ENCODE measurements at regions not wholly inside any gene's neighbourhood (a gene's known extent, or its start where the extent isn't known, plus 50 kb on each side); places are given as distances from the start of the nearest gene placed in this dataset.

DNA sequence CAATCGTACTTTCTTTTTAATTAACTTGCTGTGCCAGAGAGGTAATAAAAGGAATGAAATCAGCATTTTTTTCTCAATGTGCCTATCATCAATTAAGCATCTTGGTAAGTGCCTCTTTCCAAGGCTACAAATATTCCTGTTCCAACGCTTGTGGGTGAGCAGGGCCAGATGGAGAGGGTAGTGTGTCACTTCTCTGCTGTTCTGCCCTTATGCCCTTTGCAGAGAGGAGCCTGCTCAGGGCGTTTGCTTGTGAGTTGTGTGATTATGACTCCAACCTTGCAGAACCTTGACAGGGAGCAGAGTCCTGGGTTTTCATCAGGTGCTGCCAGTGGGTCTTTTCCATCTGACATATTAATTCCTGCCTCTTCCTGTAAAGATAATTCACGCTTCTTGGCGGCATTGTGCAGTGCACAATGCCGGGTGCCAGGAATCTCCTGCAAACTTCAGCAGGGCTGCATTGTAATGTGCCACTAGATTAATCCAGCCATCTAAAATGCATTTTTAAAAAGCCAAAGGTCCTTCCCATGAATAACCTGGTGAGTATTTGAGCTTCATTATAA, 234.4 kb downstream of the ARHGAP12 start:
- ATAC-seq (replicated peaks; ENCODE audit: extremely low read depth, poor library complexity, severe bottlenecking): no peak
- no peak overlapping the region for H3K4me3 Mint-ChIP-seq
- H3K36me3 Mint-ChIP-seq (ENCODE audit: insufficient read depth): no peaks in the 10 kb centered on the region
- no peak overlapping the region for H3K27ac Mint-ChIP-seq (ENCODE audit: low read depth)
- H3K4me1 Mint-ChIP-seq: no peaks in the 10 kb centered on the region
- H3K27me3 Mint-ChIP-seq: peaks cover 19% of the 10 kb centered on the region
- DNase-seq (ENCODE audit: low spot score in 2 of 2): no peak
- no peaks in the 10 kb centered on the region for H3K9me3 Mint-ChIP-seq

DNA sequence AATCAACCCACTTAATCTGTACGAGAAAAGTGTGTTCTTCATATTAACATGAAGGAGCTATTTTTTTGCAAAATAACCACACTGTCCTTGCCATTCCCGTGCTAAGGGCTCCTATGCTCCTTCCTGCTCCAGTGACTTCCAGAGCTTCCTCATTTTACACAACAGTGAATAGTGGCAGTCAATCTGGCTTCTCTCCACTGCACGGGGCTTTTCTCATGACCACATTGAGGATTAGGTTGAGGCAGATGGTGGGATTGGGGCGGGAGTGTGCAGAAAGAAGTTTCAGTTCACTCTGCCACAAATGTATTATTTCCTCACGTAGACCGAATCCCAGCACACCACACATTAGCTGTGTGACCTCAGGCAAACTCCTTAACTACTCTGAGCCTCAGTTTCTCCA, 235.1 kb downstream of the ARHGAP12 start:
- Mint-ChIP-seq H3K27me3 (peaks cover 19% of the 10 kb centered on the region), H3K4me3 (no peak overlapping the region), H3K9me3 (no peaks in the 10 kb centered on the region), H3K27ac (ENCODE audit: low read depth) (no peak overlapping the region), H3K4me1 (no peaks in the 10 kb centered on the region), H3K36me3 (ENCODE audit: insufficient read depth) (no peaks in the 10 kb centered on the region)
- no peak for DNase-seq (ENCODE audit: low spot score in 2 of 2)
- ATAC-seq (replicated peaks; ENCODE audit: extremely low read depth, poor library complexity, severe bottlenecking): no peak

- DNase-seq (ENCODE audit: low spot score in 2 of 2) (no peak), ATAC-seq (replicated peaks; ENCODE audit: extremely low read depth, poor library complexity, severe bottlenecking) (no peak)
- no peaks in the 10 kb centered on the region for H3K4me1 Mint-ChIP-seq
- no peak overlapping the region for H3K27ac Mint-ChIP-seq (ENCODE audit: low read depth)
- H3K9me3 Mint-ChIP-seq: peaks cover 5% of the 10 kb centered on the region
- H3K4me3 Mint-ChIP-seq: no peak overlapping the region
- no peaks in the 10 kb centered on the region for H3K36me3 Mint-ChIP-seq (ENCODE audit: insufficient read depth)
- no peaks in the 10 kb centered on the region for H3K27me3 Mint-ChIP-seq
These were observed 239.4 kb downstream of the ARHGAP12 start for GRCh38 chr10:31689233-31689632.

GRCh38 chr10:31687663-31688482, 240.8 kb downstream of the ARHGAP12 start:
- no peak overlapping the region for H3K27ac Mint-ChIP-seq (ENCODE audit: low read depth)
- H3K4me3 Mint-ChIP-seq: no peak overlapping the region
- no peaks in the 10 kb centered on the region for H3K4me1 Mint-ChIP-seq
- DNase-seq (ENCODE audit: low spot score in 2 of 2) (no peak), ATAC-seq (replicated peaks; ENCODE audit: extremely low read depth, poor library complexity, severe bottlenecking) (no peak)
- H3K36me3 Mint-ChIP-seq (ENCODE audit: insufficient read depth): no peaks in the 10 kb centered on the region
- no peaks in the 10 kb centered on the region for H3K27me3 Mint-ChIP-seq
- peaks cover 13% of the 10 kb centered on the region for H3K9me3 Mint-ChIP-seq

DNA sequence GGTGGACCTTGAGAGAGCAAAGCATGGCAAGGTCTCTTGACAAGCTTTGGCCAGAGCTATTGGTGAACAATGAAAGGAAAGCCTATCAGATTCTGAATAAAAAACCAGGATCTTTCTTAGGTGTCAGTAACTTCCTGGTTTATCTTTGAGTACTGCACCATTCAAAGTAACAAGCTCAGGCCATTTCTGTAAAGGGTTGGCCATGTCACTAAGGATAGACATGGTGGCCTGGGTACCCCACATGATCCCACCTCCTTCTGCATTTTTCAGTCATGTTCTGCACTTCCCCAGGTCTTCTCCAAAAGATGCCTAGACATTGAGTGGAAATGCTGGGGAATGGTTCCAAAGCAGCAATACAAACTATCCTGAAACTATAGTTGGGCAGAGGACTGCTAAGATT, 242.0 kb downstream of the ARHGAP12 start:
- no peaks in the 10 kb centered on the region for H3K4me1 Mint-ChIP-seq
- DNase-seq (ENCODE audit: low spot score in 2 of 2) (no peak), ATAC-seq (replicated peaks; ENCODE audit: extremely low read depth, poor library complexity, severe bottlenecking) (no peak)
- no peak overlapping the region for H3K27ac Mint-ChIP-seq (ENCODE audit: low read depth)
- no peaks in the 10 kb centered on the region for H3K36me3 Mint-ChIP-seq (ENCODE audit: insufficient read depth)
- H3K27me3 Mint-ChIP-seq: no peaks in the 10 kb centered on the region
- H3K4me3 Mint-ChIP-seq: no peak overlapping the region
- H3K9me3 Mint-ChIP-seq: peaks cover 17% of the 10 kb centered on the region

GRCh38 chr10:31683682-31684081, 244.9 kb downstream of the ARHGAP12 start:
- Mint-ChIP-seq H3K9me3 (peaks cover 17% of the 10 kb centered on the region), H3K27ac (ENCODE audit: low read depth) (no peak overlapping the region), H3K36me3 (ENCODE audit: insufficient read depth) (no peaks in the 10 kb centered on the region), H3K4me1 (no peaks in the 10 kb centered on the region), H3K27me3 (peaks cover 19% of the 10 kb centered on the region), H3K4me3 (no peak overlapping the region)
- ATAC-seq (replicated peaks; ENCODE audit: extremely low read depth, poor library complexity, severe bottlenecking) (no peak), DNase-seq (ENCODE audit: low spot score in 2 of 2) (no peak)

GRCh38 chr10:31679936-31680335, 248.7 kb downstream of the ARHGAP12 start:
- no peak for DNase-seq (ENCODE audit: low spot score in 2 of 2)
- H3K4me1 Mint-ChIP-seq: no peaks in the 10 kb centered on the region
- H3K27me3 Mint-ChIP-seq: peaks cover 19% of the 10 kb centered on the region
- H3K4me3 Mint-ChIP-seq: no peak overlapping the region
- H3K27ac Mint-ChIP-seq (ENCODE audit: low read depth): no peak overlapping the region
- H3K36me3 Mint-ChIP-seq (ENCODE audit: insufficient read depth): peaks cover 1% of the 10 kb centered on the region
- H3K9me3 Mint-ChIP-seq: peaks cover 17% of the 10 kb centered on the region
- ATAC-seq (replicated peaks; ENCODE audit: extremely low read depth, poor library complexity, severe bottlenecking): no peak

GRCh38 chr10:31678575-31679516, 249.8 kb downstream of the ARHGAP12 start:
- H3K9me3 Mint-ChIP-seq: peaks cover 12% of the 10 kb centered on the region
- no peak for ATAC-seq (replicated peaks; ENCODE audit: extremely low read depth, poor library complexity, severe bottlenecking)
- H3K4me1 Mint-ChIP-seq: no peaks in the 10 kb centered on the region

GRCh38 chr10:31678139-31678536, 250.5 kb downstream of the ARHGAP12 start:
- Mint-ChIP-seq H3K9me3 (peaks cover 6% of the 10 kb centered on the region), H3K27me3 (peaks cover 19% of the 10 kb centered on the region), H3K36me3 (ENCODE audit: insufficient read depth) (peaks cover 1% of the 10 kb centered on the region), H3K27ac (ENCODE audit: low read depth) (no peak overlapping the region), H3K4me3 (no peak overlapping the region), H3K4me1 (no peaks in the 10 kb centered on the region)
- no peak for DNase-seq (ENCODE audit: low spot score in 2 of 2)
- no peak for ATAC-seq (replicated peaks; ENCODE audit: extremely low read depth, poor library complexity, severe bottlenecking)

More at GRCh38 chr10:31678575-31679516, 249.8 kb downstream of the ARHGAP12 start:
- Mint-ChIP-seq H3K27me3 (peaks cover 19% of the 10 kb centered on the region), H3K4me3 (no peak overlapping the region), H3K36me3 (ENCODE audit: insufficient read depth) (peaks cover 1% of the 10 kb centered on the region), H3K27ac (ENCODE audit: low read depth) (no peak overlapping the region)
- DNase-seq (ENCODE audit: low spot score in 2 of 2): no peak

DNA sequence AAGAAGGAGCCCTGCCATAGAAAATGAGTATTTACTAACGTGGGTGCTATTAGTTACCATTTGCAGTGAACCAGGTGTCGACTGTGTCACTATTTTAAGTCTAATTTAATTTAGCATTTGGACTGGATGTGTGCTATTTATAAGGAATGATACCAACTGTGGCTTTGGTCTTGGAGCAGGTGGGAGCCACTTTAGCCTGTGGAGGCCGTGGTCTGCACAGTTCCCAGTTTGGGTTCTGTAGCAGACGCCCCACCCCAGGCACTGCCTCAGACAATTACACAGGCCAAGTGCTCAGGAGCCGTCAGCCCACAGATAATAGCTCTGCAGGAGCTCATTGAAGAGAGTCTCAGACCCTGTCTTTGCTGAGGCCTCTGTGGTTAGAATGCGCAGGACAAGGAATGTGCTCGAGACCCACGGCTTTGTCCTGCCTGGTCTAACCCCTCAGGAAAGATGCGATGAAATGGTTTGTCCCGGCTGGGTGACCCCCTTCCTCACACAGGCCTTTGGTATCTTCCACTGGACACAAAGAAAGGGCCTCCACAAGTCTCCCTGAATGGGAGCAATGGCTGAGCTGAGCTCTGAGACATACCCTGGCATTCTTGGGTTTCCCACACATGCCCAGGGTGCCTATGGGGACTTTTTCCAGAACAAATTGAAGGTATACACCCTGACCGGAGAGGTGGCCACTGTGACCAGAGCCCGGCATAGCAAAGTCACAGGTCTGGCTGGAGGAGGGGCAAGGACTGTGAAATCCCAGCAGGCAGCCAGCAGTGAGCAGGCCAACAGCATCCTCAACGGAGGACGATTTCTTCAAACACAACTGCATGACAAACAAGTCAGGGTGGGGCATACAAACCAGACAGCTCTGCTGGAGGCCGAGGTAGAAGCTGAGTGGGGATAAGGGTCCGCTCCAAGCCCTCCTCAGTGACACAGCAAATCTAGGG, 251.2 kb downstream of the ARHGAP12 start:
- H3K4me3 Mint-ChIP-seq: no peak overlapping the region
- peaks cover 2% of the 10 kb centered on the region for H3K9me3 Mint-ChIP-seq
- DNase-seq (ENCODE audit: low spot score in 2 of 2): no peak
- no peak overlapping the region for H3K27ac Mint-ChIP-seq (ENCODE audit: low read depth)
- ATAC-seq (replicated peaks; ENCODE audit: extremely low read depth, poor library complexity, severe bottlenecking): no peak
- H3K4me1 Mint-ChIP-seq: no peaks in the 10 kb centered on the region
- H3K27me3 Mint-ChIP-seq: peaks cover 19% of the 10 kb centered on the region
- peaks cover 1% of the 10 kb centered on the region for H3K36me3 Mint-ChIP-seq (ENCODE audit: insufficient read depth)

DNA sequence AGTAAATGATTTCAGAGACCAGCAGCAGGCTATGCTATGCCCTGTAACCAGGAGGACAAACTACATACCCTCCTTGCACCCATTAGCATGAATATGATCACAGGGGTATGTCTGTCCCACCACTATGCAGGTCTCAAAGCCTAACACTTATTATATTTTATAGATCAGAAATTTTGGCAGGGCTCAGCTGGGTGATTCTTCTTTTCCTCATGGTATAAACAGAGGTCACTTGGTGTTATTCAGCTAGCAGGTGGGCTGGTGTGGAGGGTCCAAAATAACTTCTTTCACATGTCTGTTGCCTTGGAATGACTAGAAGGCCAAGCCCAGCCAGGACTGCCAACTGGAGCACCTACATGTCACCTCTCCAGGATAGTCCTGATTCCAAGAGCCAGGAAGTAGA, 252.9 kb downstream of the ARHGAP12 start:
- Mint-ChIP-seq H3K27ac (ENCODE audit: low read depth) (no peak overlapping the region), H3K9me3 (peaks cover 6% of the 10 kb centered on the region), H3K4me3 (no peak overlapping the region), H3K4me1 (no peaks in the 10 kb centered on the region), H3K27me3 (peaks cover 19% of the 10 kb centered on the region), H3K36me3 (ENCODE audit: insufficient read depth) (peaks cover 1% of the 10 kb centered on the region)
- ATAC-seq (replicated peaks; ENCODE audit: extremely low read depth, poor library complexity, severe bottlenecking) (no peak), DNase-seq (ENCODE audit: low spot score in 2 of 2) (no peak)

- Mint-ChIP-seq H3K4me1 (no peaks in the 10 kb centered on the region), H3K9me3 (peaks cover 6% of the 10 kb centered on the region), H3K36me3 (ENCODE audit: insufficient read depth) (no peaks in the 10 kb centered on the region), H3K4me3 (no peak overlapping the region), H3K27ac (ENCODE audit: low read depth) (no peak overlapping the region), H3K27me3 (no peaks in the 10 kb centered on the region)
- ATAC-seq (replicated peaks; ENCODE audit: extremely low read depth, poor library complexity, severe bottlenecking): no peak
- no peak for DNase-seq (ENCODE audit: low spot score in 2 of 2)
These were observed 259.3 kb downstream of the ARHGAP12 start for GRCh38 chr10:31669357-31669756.

Measured in central memory CD8-positive, alpha-beta T cell (primary cell).